ENCODE measurements at regions not wholly inside any gene's neighbourhood (a gene's known extent, or its start where the extent isn't known, plus 50 kb on each side); places are given as distances from the start of the nearest gene placed in this dataset.
"Not testable (repeated sequence)": the region's sequence is repeated elsewhere in the genome, so short reads cannot be mapped to it uniquely, and the experiment has no call there.

DNA sequence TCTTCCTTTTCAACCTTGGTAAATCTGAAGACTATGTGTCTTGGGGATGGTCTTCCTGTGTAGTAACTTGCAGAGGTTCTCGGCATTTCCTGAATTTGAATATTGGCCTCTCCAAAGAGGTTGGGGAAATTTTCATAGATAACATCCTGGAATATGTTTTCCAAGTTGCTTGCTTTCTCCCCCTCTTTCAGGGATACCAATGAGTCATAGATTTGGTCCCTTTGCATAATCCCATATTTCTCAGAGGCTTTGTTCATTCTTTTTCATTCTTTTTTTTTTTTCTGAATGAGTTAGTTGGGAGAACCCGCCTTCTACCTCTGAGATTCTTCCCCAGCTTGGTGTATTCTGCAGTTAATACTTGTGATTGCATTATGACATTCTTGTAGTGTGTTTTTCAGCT, 549.2 kb upstream of the AMOT start:
- H3K4ac ChIP-seq (ENCODE audit: low read depth in 1 of 2, low read length in 2 of 2), result no peak overlapping the region
- no peak overlapping the region for H3K23ac ChIP-seq (ENCODE audit: low read length in 2 of 2)
- H2BK5ac ChIP-seq (ENCODE audit: low read depth, low read length, poor library complexity, severe bottlenecking), result no peak overlapping the region
- H3K4me1 ChIP-seq (ENCODE audit: control insufficient read depth, insufficient read depth, low read depth, low read length), result no peaks in the 10 kb centered on the region
- H3K9ac ChIP-seq (ENCODE audit: low read length), result no peak overlapping the region
- H2AK5ac ChIP-seq (ENCODE audit: low read length, severe bottlenecking), result no peak overlapping the region
- H3K27me3 ChIP-seq (ENCODE audit: control insufficient read depth in 1 of 2, insufficient read depth in 1 of 2, low read length in 2 of 2), result peaks cover 0 to 5% of the 10 kb centered on the region in 2 experiments
- H2BK120ac ChIP-seq (ENCODE audit: low read depth, low read length), result no peak overlapping the region
- H3K14ac ChIP-seq (ENCODE audit: low read length in 2 of 2), result no peak overlapping the region
- WGBS, result no CpG with 5 or more reads among the region's 2 CpGs
- H3K27ac ChIP-seq (ENCODE audit: low read length, poor library complexity, severe bottlenecking), result no peak overlapping the region
- H4K8ac ChIP-seq (ENCODE audit: low read length), result no peak overlapping the region
- no peak overlapping the region for H3K4me3 ChIP-seq (ENCODE audit: insufficient read depth in 1 of 2, low read depth in 1 of 2, low read length in 2 of 2)
- no peak overlapping the region for H2AFZ ChIP-seq (ENCODE audit: low read depth, low read length)
- H3K4me2 ChIP-seq (ENCODE audit: low read length, poor library complexity, severe bottlenecking), result no peak overlapping the region
- no peak overlapping the region for H4K91ac ChIP-seq (ENCODE audit: low read length)
- DNase-seq, result no peak
- H3K79me1 ChIP-seq (replicated peaks; ENCODE audit: low read length, poor library complexity, severe bottlenecking), result no peaks in the 10 kb centered on the region
- H2BK12ac ChIP-seq (ENCODE audit: low read length in 2 of 2), result no peak overlapping the region
- H3K9me3 ChIP-seq (ENCODE audit: control insufficient read depth, low read length), result peaks cover 5% of the 10 kb centered on the region
- H2BK15ac ChIP-seq (ENCODE audit: low read depth, poor library complexity, severe bottlenecking), result no peak overlapping the region
- H3K18ac ChIP-seq (ENCODE audit: low read depth in 1 of 2, low read length in 2 of 2), result no peak overlapping the region
- no peaks in the 10 kb centered on the region for H3K36me3 ChIP-seq (ENCODE audit: control insufficient read depth in 1 of 2, insufficient read depth in 2 of 2, low read depth in 1 of 2, low read length in 2 of 2)

- Histone ChIP-seq H3K9me3 (ENCODE audit: control insufficient read depth, low read length) (peaks cover 4% of the 10 kb centered on the region), H2BK12ac (ENCODE audit: low read length in 2 of 2) (no peak overlapping the region), H2BK5ac (ENCODE audit: low read depth, low read length, poor library complexity, severe bottlenecking) (no peak overlapping the region), H3K36me3 (ENCODE audit: control insufficient read depth in 1 of 2, insufficient read depth in 2 of 2, low read depth in 1 of 2, low read length in 2 of 2) (no peaks in the 10 kb centered on the region), H2AK5ac (ENCODE audit: low read length, severe bottlenecking) (no peak overlapping the region), H3K14ac (ENCODE audit: low read length in 2 of 2) (no peak overlapping the region), H3K27ac (ENCODE audit: low read length, poor library complexity, severe bottlenecking) (no peak overlapping the region), H3K27me3 (ENCODE audit: control insufficient read depth in 1 of 2, insufficient read depth in 1 of 2, low read length in 2 of 2) (no peaks in the 10 kb centered on the region), H3K9ac (ENCODE audit: low read length) (no peak overlapping the region), H3K4me3 (ENCODE audit: insufficient read depth in 1 of 2, low read depth in 1 of 2, low read length in 2 of 2) (no peak overlapping the region), H3K4me2 (ENCODE audit: low read length, poor library complexity, severe bottlenecking) (no peak overlapping the region), H4K8ac (ENCODE audit: low read length) (no peak overlapping the region), H3K4ac (ENCODE audit: low read depth in 1 of 2, low read length in 2 of 2) (no peak overlapping the region), H3K4me1 (ENCODE audit: control insufficient read depth, insufficient read depth, low read depth, low read length) (no peaks in the 10 kb centered on the region), H3K79me1 (replicated peaks; ENCODE audit: low read length, poor library complexity, severe bottlenecking) (no peaks in the 10 kb centered on the region), H2BK15ac (ENCODE audit: low read depth, poor library complexity, severe bottlenecking) (no peak overlapping the region), H3K23ac (ENCODE audit: low read length in 2 of 2) (no peak overlapping the region), H3K18ac (ENCODE audit: low read depth in 1 of 2, low read length in 2 of 2) (no peak overlapping the region), H2AFZ (ENCODE audit: low read depth, low read length) (no peak overlapping the region), H4K91ac (ENCODE audit: low read length) (no peak overlapping the region), H2BK120ac (ENCODE audit: low read depth, low read length) (no peak overlapping the region)
- DNase-seq, result peak; percentile 50
- 20% methylated on average over 1 of the region's 3 CpGs for WGBS
Observed at GRCh38 chrX:113384628-113385027, 544.0 kb upstream of the AMOT start.

DNA sequence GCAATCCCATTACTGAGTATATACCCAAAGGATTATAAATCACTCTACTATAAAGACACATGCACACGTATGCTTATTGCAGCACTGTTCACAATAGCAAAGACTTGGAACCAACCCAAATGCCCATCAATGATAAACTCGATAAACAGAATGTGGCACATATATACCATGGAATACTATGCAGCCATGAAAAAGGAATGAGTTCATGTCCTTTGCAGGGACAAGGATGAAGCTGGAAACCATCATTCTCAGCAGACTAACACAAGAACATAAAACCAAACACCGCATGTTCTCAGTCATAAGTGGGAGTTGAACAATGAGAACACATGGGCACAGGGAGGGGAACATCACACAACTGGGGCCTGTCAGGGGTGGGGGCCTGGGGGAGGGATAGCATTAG, 532.8 kb upstream of the AMOT start:
- not testable (repeated sequence) for H3K14ac ChIP-seq (ENCODE audit: low read length in 2 of 2); H2BK120ac ChIP-seq (ENCODE audit: low read depth, low read length); H3K9ac ChIP-seq (ENCODE audit: low read length); H3K27me3 ChIP-seq (ENCODE audit: control insufficient read depth in 1 of 2, insufficient read depth in 1 of 2, low read length in 2 of 2); H3K23ac ChIP-seq (ENCODE audit: low read length in 2 of 2); H2BK5ac ChIP-seq (ENCODE audit: low read depth, low read length, poor library complexity, severe bottlenecking); DNase-seq; H3K36me3 ChIP-seq (ENCODE audit: control insufficient read depth in 1 of 2, insufficient read depth in 2 of 2, low read depth in 1 of 2, low read length in 2 of 2); H3K27ac ChIP-seq (ENCODE audit: low read length, poor library complexity, severe bottlenecking); H2AFZ ChIP-seq (ENCODE audit: low read depth, low read length); H3K18ac ChIP-seq (ENCODE audit: low read depth in 1 of 2, low read length in 2 of 2); H4K8ac ChIP-seq (ENCODE audit: low read length); H2AK5ac ChIP-seq (ENCODE audit: low read length, severe bottlenecking); H3K4ac ChIP-seq (ENCODE audit: low read depth in 1 of 2, low read length in 2 of 2); H4K91ac ChIP-seq (ENCODE audit: low read length); H3K4me3 ChIP-seq (ENCODE audit: insufficient read depth in 1 of 2, low read depth in 1 of 2, low read length in 2 of 2); H2BK15ac ChIP-seq (ENCODE audit: low read depth, poor library complexity, severe bottlenecking); H3K79me1 ChIP-seq (replicated peaks; ENCODE audit: low read length, poor library complexity, severe bottlenecking); H3K9me3 ChIP-seq (ENCODE audit: control insufficient read depth, low read length); H2BK12ac ChIP-seq (ENCODE audit: low read length in 2 of 2); H3K4me2 ChIP-seq (ENCODE audit: low read length, poor library complexity, severe bottlenecking); H3K4me1 ChIP-seq (ENCODE audit: control insufficient read depth, insufficient read depth, low read depth, low read length)
- 100% methylated on average over 1 of the region's 3 CpGs for WGBS

- no peaks in the 10 kb centered on the region for H3K79me1 ChIP-seq (replicated peaks; ENCODE audit: low read length, poor library complexity, severe bottlenecking)
- H4K91ac ChIP-seq (ENCODE audit: low read length), result no peak overlapping the region
- no peak overlapping the region for H3K27ac ChIP-seq (ENCODE audit: low read length, poor library complexity, severe bottlenecking)
- H2BK15ac ChIP-seq (ENCODE audit: low read depth, poor library complexity, severe bottlenecking), result no peak overlapping the region
- no peak overlapping the region for H2AFZ ChIP-seq (ENCODE audit: low read depth, low read length)
- H2BK120ac ChIP-seq (ENCODE audit: low read depth, low read length), result no peak overlapping the region
- H3K9ac ChIP-seq (ENCODE audit: low read length), result no peak overlapping the region
- H4K8ac ChIP-seq (ENCODE audit: low read length), result no peak overlapping the region
- no peak overlapping the region for H2AK5ac ChIP-seq (ENCODE audit: low read length, severe bottlenecking)
- no peaks in the 10 kb centered on the region for H3K4me1 ChIP-seq (ENCODE audit: control insufficient read depth, insufficient read depth, low read depth, low read length)
- H3K14ac ChIP-seq (ENCODE audit: low read length in 2 of 2), result no peak overlapping the region
- WGBS, result 94% methylated on average over 7 of the region's 7 CpGs
- no peaks in the 10 kb centered on the region for H3K36me3 ChIP-seq (ENCODE audit: control insufficient read depth in 1 of 2, insufficient read depth in 2 of 2, low read depth in 1 of 2, low read length in 2 of 2)
- H2BK5ac ChIP-seq (ENCODE audit: low read depth, low read length, poor library complexity, severe bottlenecking), result no peak overlapping the region
- H3K4ac ChIP-seq (ENCODE audit: low read depth in 1 of 2, low read length in 2 of 2), result no peak overlapping the region
- H3K27me3 ChIP-seq (ENCODE audit: control insufficient read depth in 1 of 2, insufficient read depth in 1 of 2, low read length in 2 of 2), result peaks cover 0 to 6% of the 10 kb centered on the region in 2 experiments
- no peak overlapping the region for H3K18ac ChIP-seq (ENCODE audit: low read depth in 1 of 2, low read length in 2 of 2)
- H3K4me2 ChIP-seq (ENCODE audit: low read length, poor library complexity, severe bottlenecking), result no peak overlapping the region
- no peak overlapping the region for H3K4me3 ChIP-seq (ENCODE audit: insufficient read depth in 1 of 2, low read depth in 1 of 2, low read length in 2 of 2)
- no peaks in the 10 kb centered on the region for H3K9me3 ChIP-seq (ENCODE audit: control insufficient read depth, low read length)
- no peak overlapping the region for H3K23ac ChIP-seq (ENCODE audit: low read length in 2 of 2)
- H2BK12ac ChIP-seq (ENCODE audit: low read length in 2 of 2), result no peak overlapping the region
- no peak for DNase-seq
Observed at GRCh38 chrX:113370006-113370405, 529.4 kb upstream of the AMOT start.
